AG04449 (cell line): ENCODE measurements at regions not wholly inside any gene's neighbourhood (a gene's known extent, or its start where the extent isn't known, plus 50 kb on each side); places are given as distances from the start of the nearest gene placed in this dataset.

ENCODE experiments used
- CTCF ChIA-PET: fragments of 350-600 bp; formaldehyde crosslinking; extraction: SDS; loops from one replicate; lab custom pipeline; 2021; ENCODE audit warnings: antibody characterized with exemption; lab: Yijun Ruan, JAX
- POLR2A ChIA-PET: fragments of 400-600, 350-600 bp; formaldehyde crosslinking; extraction: SDS; loops from one replicate; lab custom pipeline; 2020; ENCODE audit warnings: antibody characterized with exemption, inconsistent platforms; lab: Yijun Ruan, JAX
- DNase-seq: peaks from one replicate; pipeline ENCODE4 v3.0.0-alpha.2; 2010; ENCODE audit warnings: low read depth, low spot score
- H3K4me3 ChIP-seq: 2 replicates; pipeline ENCODE4 v1.5.1; 2011; ENCODE audit warnings: low read depth, mild to moderate bottlenecking, control low read depth, low read length
- CTCF ChIP-seq: IDR thresholded peaks from one replicate; pipeline ENCODE4 v1.5.1; 2011; ENCODE audit warnings: mild to moderate bottlenecking, moderate library complexity, low read length, control low read depth, inconsistent platforms; ENCODE audit not compliant: insufficient read depth; ENCODE audit errors: missing control alignments

GRCh38 chr22:49462795-49463194, 364.9 kb downstream of the BRD1 start:
- H3K4me3 ChIP-seq: no peak overlapping the region
- ChIA-PET CTCF (no interaction called here), POLR2A (no interaction called here)
- no peak for DNase-seq
- TF ChIP-seq CTCF: no peak

DNA sequence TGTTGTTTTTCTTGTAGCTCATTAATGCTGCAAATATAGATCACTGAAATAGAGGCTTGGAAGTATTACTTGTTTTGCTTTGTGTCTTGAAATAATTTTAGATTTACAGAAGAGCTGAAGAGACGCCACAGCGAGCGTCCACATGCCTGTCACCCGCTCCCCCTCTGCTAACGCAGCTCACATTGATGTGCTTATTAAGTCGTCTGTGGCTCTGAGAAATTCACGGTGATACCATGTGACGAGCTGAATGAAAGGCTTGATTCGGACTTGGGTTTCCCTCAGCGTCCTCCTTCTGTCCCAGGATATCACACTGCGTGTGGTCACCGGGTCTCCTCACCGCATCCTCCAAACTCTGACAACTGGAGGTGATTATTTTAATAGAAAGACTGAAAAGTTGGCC, 365.4 kb downstream of the BRD1 start:
- no peak for DNase-seq
- ChIA-PET CTCF (no interaction called here), POLR2A (no interaction called here)
- TF ChIP-seq CTCF: no peak
- no peak overlapping the region for H3K4me3 ChIP-seq

- H3K4me3 ChIP-seq: no peak overlapping the region
- ChIA-PET POLR2A (no interaction called here), CTCF (no interaction called here)
- TF ChIP-seq CTCF: no peak
- no peak for DNase-seq
Observed at GRCh38 chr22:49461674-49462073, 366.0 kb downstream of the BRD1 start.

DNA sequence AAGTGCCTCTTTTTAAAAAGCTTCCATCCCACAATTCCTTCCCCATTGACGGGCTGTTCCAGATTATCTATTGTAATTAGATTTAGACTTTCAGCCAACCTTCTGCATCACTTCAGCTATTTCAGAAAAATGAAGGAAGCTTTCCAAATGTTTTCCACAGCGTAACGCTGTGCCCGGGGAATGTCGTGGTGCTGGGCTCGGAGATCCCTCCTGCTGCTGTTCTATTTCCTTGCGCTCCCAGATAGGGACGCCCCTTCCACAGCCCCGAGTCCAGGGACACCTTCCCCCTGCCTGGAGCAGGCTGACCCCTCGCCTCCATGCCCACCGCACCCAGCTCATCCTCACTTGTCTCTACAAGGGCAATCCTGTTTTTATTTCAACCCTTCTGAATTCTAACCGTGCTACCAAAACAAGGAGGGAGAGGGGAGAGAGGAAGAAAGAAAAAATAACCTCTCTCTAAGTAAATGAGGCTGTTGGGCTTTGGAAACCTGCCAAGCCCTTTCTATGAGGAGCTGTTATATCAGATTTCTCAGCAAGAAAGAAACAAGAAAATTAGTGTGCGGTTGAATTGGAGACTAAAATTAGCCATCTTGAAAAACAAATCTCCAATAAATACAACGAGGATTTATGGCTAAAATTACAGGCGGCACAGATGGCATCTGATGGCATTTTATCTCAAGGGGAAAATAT, 366.9 kb downstream of the BRD1 start:
- POLR2A ChIA-PET: no interaction called here
- CTCF ChIA-PET: no interaction called here
- H3K4me3 ChIP-seq: no peak overlapping the region
- TF ChIP-seq CTCF: no peak
- DNase-seq: no peak

- ChIA-PET CTCF (no interaction called here), POLR2A (no interaction called here)
- no peak for DNase-seq
- H3K4me3 ChIP-seq: no peak overlapping the region
- TF ChIP-seq CTCF: no peak
Observed at GRCh38 chr22:49460091-49460490, 367.6 kb downstream of the BRD1 start.

DNA sequence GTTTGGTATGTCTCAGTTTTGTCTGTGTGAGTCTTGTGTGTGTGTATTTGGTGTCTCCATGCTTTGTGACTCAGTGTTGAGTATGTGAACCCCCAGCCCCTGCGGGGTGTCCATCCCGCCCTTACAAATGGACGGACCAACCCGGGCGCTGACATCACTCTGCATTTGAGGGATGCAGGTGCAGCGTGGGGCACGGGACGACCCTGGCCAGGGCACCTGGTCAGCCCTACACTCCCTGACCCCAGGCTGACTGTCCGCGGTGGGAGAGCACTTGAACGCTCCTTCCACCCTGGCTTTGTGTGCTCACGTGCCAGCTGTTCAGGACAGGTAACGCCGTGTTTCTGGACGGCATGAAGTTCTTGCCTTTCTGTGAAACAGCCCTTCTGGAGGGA, 369.0 kb downstream of the BRD1 start:
- CTCF ChIA-PET: no interaction called here
- POLR2A ChIA-PET: no interaction called here
- H3K4me3 ChIP-seq: no peak overlapping the region
- TF ChIP-seq CTCF: no peak
- no peak for DNase-seq
